H9 (cell line): ENCODE measurements at regions not wholly inside any gene's neighbourhood (a gene's known extent, or its start where the extent isn't known, plus 50 kb on each side); places are given as distances from the start of the nearest gene placed in this dataset.

Source experiments
- DNase-seq: peaks from one replicate; pipeline ENCODE4 v3.0.0-alpha.2; 2017
- H2AFZ ChIP-seq: one replicate; pipeline ENCODE4 v1.6.1; 2013; ENCODE audit warnings: mild to moderate bottlenecking, low read length, control low read depth, moderate library complexity
- H2AK5ac ChIP-seq: 2 replicates; pipeline ENCODE4 v1.6.1; 2013; ENCODE audit warnings: low read length, control low read depth, mixed read lengths; ENCODE audit not compliant: insufficient read length
- H2BK120ac ChIP-seq: one replicate; pipeline ENCODE4 v1.6.1; 2013; ENCODE audit warnings: low read depth, mild to moderate bottlenecking, low read length, control low read depth, inconsistent platforms; ENCODE audit not compliant: poor library complexity, severe bottlenecking
- H2BK12ac ChIP-seq: 2 replicates; pipeline ENCODE4 v1.6.1; 2013; ENCODE audit warnings: low read length, control low read depth, mixed read lengths, low read depth; ENCODE audit not compliant: insufficient read length
- H2BK15ac ChIP-seq: 2 replicates; pipeline ENCODE4 v1.6.1; 2013; ENCODE audit warnings: low read depth, low read length, control low read depth
- H2BK20ac ChIP-seq: one replicate; pipeline ENCODE4 v1.6.1; 2013; ENCODE audit warnings: low read depth, mild to moderate bottlenecking, low read length, control low read depth, inconsistent platforms; ENCODE audit not compliant: poor library complexity, severe bottlenecking
- H2BK5ac ChIP-seq: 2 replicates; pipeline ENCODE4 v1.6.1; 2013; ENCODE audit warnings: low read length, control low read depth, mixed read lengths; ENCODE audit not compliant: insufficient read length
- H3K14ac ChIP-seq: 2 replicates; pipeline ENCODE4 v1.6.1; 2013; ENCODE audit warnings: low read length, control low read depth; ENCODE audit not compliant: insufficient read depth
- H3K18ac ChIP-seq: 2 replicates; pipeline ENCODE4 v1.6.1; 2013; ENCODE audit warnings: low read depth, mild to moderate bottlenecking, mixed read lengths, low read length, control low read depth; ENCODE audit not compliant: insufficient read length
- H3K23ac ChIP-seq: 2 replicates; pipeline ENCODE4 v1.6.1; 2013; ENCODE audit warnings: low read length, control low read depth, mixed read lengths, low read depth; ENCODE audit not compliant: insufficient read length
- H3K23me2 ChIP-seq: 2 replicates; pipeline ENCODE4 v1.6.1; 2013; ENCODE audit warnings: low read depth, mild to moderate bottlenecking, mixed read lengths, low read length, control low read depth; ENCODE audit not compliant: insufficient read length, poor library complexity, severe bottlenecking
- H3K27ac ChIP-seq: 2 replicates; pipeline ENCODE4 v1.5.1; 2013; ENCODE audit warnings: low read length, control low read depth, mixed read lengths, low read depth; ENCODE audit not compliant: insufficient read length
- H3K27me3 ChIP-seq: 2 replicates; pipeline ENCODE4 v1.6.1; 2013; ENCODE audit warnings: low read length, control low read depth, inconsistent platforms; ENCODE audit not compliant: insufficient read depth
- H3K4ac ChIP-seq: 2 replicates; pipeline ENCODE4 v1.6.1; 2013; ENCODE audit warnings: low read depth, mild to moderate bottlenecking, control low read depth, inconsistent platforms, low read length, moderate library complexity
- H3K4me1 ChIP-seq: 2 replicates; pipeline ENCODE4 v1.6.1; 2013; ENCODE audit warnings: low read length, control low read depth, inconsistent platforms; ENCODE audit not compliant: insufficient read depth
- H3K4me2 ChIP-seq: 2 replicates; pipeline ENCODE4 v1.6.1; 2013; ENCODE audit warnings: low read length, control low read depth, mixed read lengths; ENCODE audit not compliant: insufficient read length, insufficient read depth
- H3K56ac ChIP-seq: 2 replicates; pipeline ENCODE4 v1.6.1; 2013; ENCODE audit warnings: low read depth, mild to moderate bottlenecking, mixed read lengths, low read length, control low read depth; ENCODE audit not compliant: insufficient read length
- H3K79me1 ChIP-seq: 2 replicates; pipeline ENCODE4 v1.6.1; 2013; ENCODE audit warnings: low read depth, mild to moderate bottlenecking, moderate library complexity, low read length, control low read depth, inconsistent platforms; ENCODE audit not compliant: insufficient read depth, poor library complexity, severe bottlenecking
- H3K79me2 ChIP-seq: 2 replicates; pipeline ENCODE4 v1.6.1; 2013; ENCODE audit warnings: low read length, control low read depth, inconsistent platforms; ENCODE audit not compliant: insufficient read depth
- H3K9ac ChIP-seq: 2 replicates; pipeline ENCODE4 v1.6.1; 2013; ENCODE audit warnings: low read length, control low read depth, mixed read lengths; ENCODE audit not compliant: insufficient read length; ENCODE audit errors: extremely low read depth
- H3K9me3 ChIP-seq: one replicate; pipeline ENCODE4 v1.6.1; 2013; ENCODE audit warnings: low read depth, low read length, inconsistent platforms; ENCODE audit not compliant: control insufficient read depth
- H3T11ph ChIP-seq: one replicate; pipeline ENCODE4 v1.6.1; 2013; ENCODE audit warnings: mild to moderate bottlenecking, low read length, control low read depth, inconsistent platforms
- H4K20me1 ChIP-seq: one replicate; pipeline ENCODE4 v1.6.1; 2013; ENCODE audit not compliant: control insufficient read depth, insufficient read length, insufficient read depth
- H4K5ac ChIP-seq: 2 replicates; pipeline ENCODE4 v1.6.1; 2013; ENCODE audit warnings: low read depth, mild to moderate bottlenecking, mixed read lengths, low read length, control low read depth; ENCODE audit not compliant: insufficient read length
- H4K8ac ChIP-seq: replicated peaks from 2 replicates; pipeline ENCODE4 v1.6.1; 2013; ENCODE audit warnings: low read length, control low read depth, mixed read lengths, low read depth; ENCODE audit not compliant: insufficient read length
- H4K91ac ChIP-seq: 2 replicates; pipeline ENCODE4 v1.6.1; 2013; ENCODE audit warnings: low read depth, mild to moderate bottlenecking, moderate library complexity, mixed read lengths, low read length, control low read depth; ENCODE audit not compliant: insufficient read length
- H3K27ac Mint-ChIP-seq, 3 experiments: 2 replicates in 2 of 3; 3 replicates in 1 of 3; pipeline ENCODE4 v1.8.0; 2020 to 2021; ENCODE audit warnings: mixed read lengths in 3 of 3, mild to moderate bottlenecking in 1 of 3, moderate library complexity in 1 of 3
- H3K27me3 Mint-ChIP-seq: 2 replicates; pipeline ENCODE4 v1.8.0; 2021; ENCODE audit warnings: low read depth, mild to moderate bottlenecking, moderate library complexity, mixed read lengths
- H3K36me3 Mint-ChIP-seq, 3 experiments: 2 replicates in 2 of 3; 3 replicates in 1 of 3; pipeline ENCODE4 v1.8.0; 2020 to 2021; ENCODE audit warnings: low read depth in 3 of 3, mixed read lengths in 3 of 3; ENCODE audit not compliant: insufficient read depth in 1 of 3
- H3K4me1 Mint-ChIP-seq, 2 experiments: 2 replicates each; pipeline ENCODE4 v1.8.0; 2020; ENCODE audit warnings: mixed read lengths in 2 of 2
- H3K4me3 Mint-ChIP-seq, 2 experiments: 2 replicates in 1 of 2; 3 replicates in 1 of 2; pipeline ENCODE4 v1.8.0; 2020 to 2021; ENCODE audit warnings: mild to moderate bottlenecking in 2 of 2, mixed read lengths in 2 of 2, moderate library complexity in 1 of 2
- H3K9me3 Mint-ChIP-seq, 2 experiments: 2 replicates in 1 of 2; 3 replicates in 1 of 2; pipeline ENCODE4 v1.8.0; 2020; ENCODE audit warnings: mild to moderate bottlenecking in 2 of 2, mixed read lengths in 2 of 2, moderate library complexity in 1 of 2
- CTCF ChIP-seq: fragments of 200-600 bp; sonication (generic); conservative IDR thresholded peaks from 3 replicates; pipeline ENCODE4 v1.8.0; 2021; ENCODE audit warnings: antibody characterized with exemption, mild to moderate bottlenecking
- WGBS: extraction: QIAGEN DNeasy Blood & Tissue Kit; methylation state at CpG from one replicate; pipeline ENCODE4 v1.1.7; 2013; ENCODE audit warnings: missing lambda C conversion rate, low lambda C conversion rate, mixed read lengths; ENCODE audit not compliant: insufficient read length; ENCODE audit errors: extremely low coverage; 5-methylcytosine and 5-hydroxymethylcytosine counted together

DNA sequence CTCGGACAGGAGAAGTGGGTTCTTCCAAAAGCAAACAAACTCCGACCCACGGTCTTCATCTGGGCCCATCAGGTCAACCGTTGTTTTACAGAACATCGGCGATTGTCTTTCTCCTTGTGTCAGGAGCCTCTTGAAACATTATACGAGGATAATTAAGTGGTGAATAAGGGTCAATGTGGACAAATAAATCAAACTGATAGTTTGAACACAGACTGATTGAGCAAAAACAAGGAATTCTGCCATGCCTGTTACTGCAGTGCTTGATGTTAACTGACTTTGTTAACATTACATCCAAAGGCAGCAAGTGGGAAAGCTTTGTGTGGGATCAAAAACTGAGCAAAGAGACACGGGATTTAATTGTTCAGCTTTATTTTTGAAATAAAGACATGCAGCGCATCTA lies 101.1 kb upstream of the IFNGR1 start:
- TF ChIP-seq CTCF, result no peak
- no peak overlapping the region for H3K14ac ChIP-seq
- no peak overlapping the region for H2BK15ac ChIP-seq
- no peaks in the 10 kb centered on the region for H3K36me3 Mint-ChIP-seq
- H2BK120ac ChIP-seq, result no peak overlapping the region
- no peaks in the 10 kb centered on the region for H4K20me1 ChIP-seq
- no peaks in the 10 kb centered on the region for H3K9me3 Mint-ChIP-seq
- H3K23me2 ChIP-seq, result no peaks in the 10 kb centered on the region
- no peak overlapping the region for H2BK5ac ChIP-seq
- no peak overlapping the region for H3T11ph ChIP-seq
- no peak overlapping the region for H3K27ac ChIP-seq
- no peak overlapping the region for H2BK20ac ChIP-seq
- H3K56ac ChIP-seq, result no peak overlapping the region
- no peak overlapping the region for H3K18ac ChIP-seq
- no peaks in the 10 kb centered on the region for H3K79me2 ChIP-seq
- H3K4me1 ChIP-seq, result peaks cover 3% of the 10 kb centered on the region
- no peak overlapping the region for H4K8ac ChIP-seq
- H3K27me3 Mint-ChIP-seq, result no peaks in the 10 kb centered on the region
- H4K5ac ChIP-seq, result no peak overlapping the region
- H2AFZ ChIP-seq, result no peak overlapping the region
- H3K27ac Mint-ChIP-seq, result no peak overlapping the region
- no peaks in the 10 kb centered on the region for H3K9me3 ChIP-seq
- no peak overlapping the region for H4K91ac ChIP-seq
- no peak overlapping the region for H2BK12ac ChIP-seq
- WGBS, result no CpG with 5 or more reads among the region's 9 CpGs
- H3K79me1 ChIP-seq, result no peaks in the 10 kb centered on the region
- H3K9ac ChIP-seq, result no peak overlapping the region
- peaks cover 3 to 9% of the 10 kb centered on the region in 2 experiments for H3K4me1 Mint-ChIP-seq
- H3K27me3 ChIP-seq, result no peaks in the 10 kb centered on the region
- no peak for DNase-seq
- H3K4ac ChIP-seq, result no peak overlapping the region
- no peak overlapping the region for H3K23ac ChIP-seq
- no peak overlapping the region for H2AK5ac ChIP-seq
- no peak overlapping the region for H3K4me3 Mint-ChIP-seq
- no peak overlapping the region for H3K4me2 ChIP-seq
